OCI-LY3 (cell line): ENCODE measurements at regions not wholly inside any gene's neighbourhood (a gene's known extent, or its start where the extent isn't known, plus 50 kb on each side); places are given as distances from the start of the nearest gene placed in this dataset.

Experiments used
- H2AFZ ChIP-seq: fragments of 200-600, 300-600 bp; shearing (Covaris generic); 2 replicates; pipeline ENCODE4 v1.6.0; 2014; ENCODE audit warnings: antibody characterized with exemption, low read depth, low read length
- H3K27ac ChIP-seq: fragments of 200-600, 300-600 bp; sonication (generic); 2 replicates; pipeline ENCODE4 v1.5.1; 2014; ENCODE audit warnings: mild to moderate bottlenecking, low read length, moderate library complexity, mixed read lengths
- H3K27me3 ChIP-seq: fragments of 200-600, 300-600 bp; sonication (generic); 2 replicates; pipeline ENCODE4 v1.6.1; 2014; ENCODE audit warnings: low read depth, low read length, mixed read lengths
- H3K36me3 ChIP-seq: fragments of 200-600, 300-600 bp; sonication (generic); replicated peaks from 2 replicates; pipeline ENCODE3; 2014; ENCODE audit warnings: low read depth, low read length, mixed read lengths
- H3K4me1 ChIP-seq: fragments of 300-600, 200-600 bp; sonication (generic); 2 replicates; pipeline ENCODE4 v1.6.1; 2014; ENCODE audit warnings: low read length, mixed read lengths
- H3K4me2 ChIP-seq: fragments of 200-600, 300-600 bp; sonication (generic); 2 replicates; pipeline ENCODE4 v1.6.1; 2014; ENCODE audit warnings: low read length, mixed read lengths
- H3K4me3 ChIP-seq: fragments of 300-600, 200-600 bp; sonication (generic); 2 replicates; pipeline ENCODE4 v1.5.1; 2014; ENCODE audit warnings: antibody characterized with exemption, mild to moderate bottlenecking, low read length, moderate library complexity
- H3K79me2 ChIP-seq: fragments of 300-600, 200-600 bp; shearing (Covaris generic); 2 replicates; pipeline ENCODE4 v1.6.1; 2014; ENCODE audit warnings: mild to moderate bottlenecking, low read length, mixed read lengths
- H3K9ac ChIP-seq: fragments of 300-600, 200-600 bp; shearing (Covaris generic); 2 replicates; pipeline ENCODE4 v1.6.0; 2014; ENCODE audit warnings: mild to moderate bottlenecking, low read length, moderate library complexity
- H3K9me3 ChIP-seq: fragments of 200-600, 300-600 bp; shearing (Covaris generic); 2 replicates; pipeline ENCODE4 v1.6.1; 2014; ENCODE audit warnings: low read length, mixed read lengths; ENCODE audit not compliant: insufficient read depth
- H4K20me1 ChIP-seq: fragments of 200-600, 300-600 bp; sonication (generic); 2 replicates; pipeline ENCODE4 v1.6.1; 2016; ENCODE audit warnings: low read length, mixed read lengths; ENCODE audit not compliant: insufficient read depth
- EZH2phosphoT487 ChIP-seq: fragments of 200-600 bp; shearing (Covaris generic); IDR thresholded peaks from 2 replicates; pipeline ENCODE4 v1.6.1; 2018; ENCODE audit warnings: antibody characterized with exemption, mixed run types, low read depth
- TF ChIP-seq, protein P1 (sequence below): fragments of 200-600, 300-600 bp; sonication (generic); IDR thresholded peaks from 2 replicates; pipeline ENCODE4 v1.5.1; 2014; ENCODE audit warnings: antibody characterized with exemption, low read length, low read depth

- Histone ChIP-seq H3K4me3 (peak overlapping the region; percentile 4; the same call in 1 of the 2 replicates), H3K4me2 (peak overlapping the region; percentile 56), H3K9ac (peak overlapping the region; percentile 5; the same call in 1 of the 2 replicates), H4K20me1 (no peaks in the 10 kb centered on the region), H3K27me3 (peaks cover 22% of the 10 kb centered on the region), H3K79me2 (no peaks in the 10 kb centered on the region), H3K36me3 (no peaks in the 10 kb centered on the region), H3K27ac (peak overlapping the region; percentile 76), H3K4me1 (peaks cover 39% of the 10 kb centered on the region), H3K9me3 (no peaks in the 10 kb centered on the region), H2AFZ (no peak overlapping the region)
- TF ChIP-seq EZH2phosphoT487: no peak
- TF ChIP-seq, protein P1, sequence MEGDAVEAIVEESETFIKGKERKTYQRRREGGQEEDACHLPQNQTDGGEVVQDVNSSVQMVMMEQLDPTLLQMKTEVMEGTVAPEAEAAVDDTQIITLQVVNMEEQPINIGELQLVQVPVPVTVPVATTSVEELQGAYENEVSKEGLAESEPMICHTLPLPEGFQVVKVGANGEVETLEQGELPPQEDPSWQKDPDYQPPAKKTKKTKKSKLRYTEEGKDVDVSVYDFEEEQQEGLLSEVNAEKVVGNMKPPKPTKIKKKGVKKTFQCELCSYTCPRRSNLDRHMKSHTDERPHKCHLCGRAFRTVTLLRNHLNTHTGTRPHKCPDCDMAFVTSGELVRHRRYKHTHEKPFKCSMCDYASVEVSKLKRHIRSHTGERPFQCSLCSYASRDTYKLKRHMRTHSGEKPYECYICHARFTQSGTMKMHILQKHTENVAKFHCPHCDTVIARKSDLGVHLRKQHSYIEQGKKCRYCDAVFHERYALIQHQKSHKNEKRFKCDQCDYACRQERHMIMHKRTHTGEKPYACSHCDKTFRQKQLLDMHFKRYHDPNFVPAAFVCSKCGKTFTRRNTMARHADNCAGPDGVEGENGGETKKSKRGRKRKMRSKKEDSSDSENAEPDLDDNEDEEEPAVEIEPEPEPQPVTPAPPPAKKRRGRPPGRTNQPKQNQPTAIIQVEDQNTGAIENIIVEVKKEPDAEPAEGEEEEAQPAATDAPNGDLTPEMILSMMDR: no peak
Observed at GRCh38 chr2:136254681-136255080, 136.7 kb upstream of the CXCR4 start.

GRCh38 chr2:136253288-136254004, 135.5 kb upstream of the CXCR4 start:
- Histone ChIP-seq H3K4me3 (no peak overlapping the region), H3K4me2 (peak overlapping the region; percentile 56), H2AFZ (peak overlapping the region; percentile 58; the same call in 1 of the 2 replicates), H3K79me2 (no peaks in the 10 kb centered on the region), H3K36me3 (no peaks in the 10 kb centered on the region), H4K20me1 (no peaks in the 10 kb centered on the region), H3K9ac (peak overlapping the region; percentile 9; the same call in 1 of the 2 replicates), H3K9me3 (no peaks in the 10 kb centered on the region), H3K4me1 (peaks cover 39% of the 10 kb centered on the region), H3K27ac (peak overlapping the region; percentile 17; the same call in 1 of the 2 replicates), H3K27me3 (peaks cover 20% of the 10 kb centered on the region)
- TF ChIP-seq, protein P1: peak; percentile 8; the same call in 1 of the 2 replicates
- TF ChIP-seq EZH2phosphoT487: no peak

DNA sequence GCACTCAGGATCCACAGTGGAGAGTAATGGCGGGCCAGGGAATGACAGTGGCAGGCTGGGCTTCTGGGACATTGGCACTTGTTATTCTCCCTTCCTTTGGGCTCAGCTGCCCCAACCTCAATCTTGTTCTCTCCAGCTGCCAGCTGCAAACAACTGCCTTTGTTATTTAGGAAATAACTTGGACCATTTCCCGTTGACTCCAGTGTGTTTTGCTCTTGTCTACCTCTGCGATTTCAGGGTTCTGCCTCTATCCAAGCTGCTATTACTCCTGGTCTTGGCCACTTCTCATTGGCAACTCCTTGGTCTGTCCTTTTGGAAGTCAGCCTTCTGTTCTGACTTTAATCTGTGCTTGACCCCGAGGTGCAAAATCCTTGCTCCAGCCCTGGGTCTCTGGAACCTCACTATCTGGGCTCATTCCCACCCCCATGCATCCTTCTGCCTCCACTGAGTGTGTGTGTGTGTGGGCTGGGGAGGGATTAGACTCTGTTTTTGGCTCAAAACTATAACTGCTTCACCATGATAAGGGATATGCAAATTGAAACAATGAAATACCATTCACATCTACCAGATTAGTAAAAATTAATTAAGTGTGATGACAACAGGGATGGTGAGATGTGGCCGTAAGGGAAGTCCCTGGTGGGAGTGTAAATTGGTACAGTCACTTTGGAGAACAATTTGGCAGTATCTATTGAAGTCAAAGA, 134.1 kb upstream of the CXCR4 start:
- Histone ChIP-seq H3K27ac (no peak overlapping the region), H4K20me1 (no peaks in the 10 kb centered on the region), H3K9me3 (no peaks in the 10 kb centered on the region), H2AFZ (no peak overlapping the region), H3K4me3 (no peak overlapping the region), H3K9ac (no peak overlapping the region), H3K36me3 (no peaks in the 10 kb centered on the region), H3K4me2 (no peak overlapping the region), H3K79me2 (no peaks in the 10 kb centered on the region), H3K27me3 (peaks cover 22% of the 10 kb centered on the region), H3K4me1 (peaks cover 42% of the 10 kb centered on the region)
- TF ChIP-seq EZH2phosphoT487: no peak
- TF ChIP-seq, protein P1: no peak

- Histone ChIP-seq H3K79me2 (no peaks in the 10 kb centered on the region), H3K9ac (no peak overlapping the region), H3K27me3 (peaks cover 17% of the 10 kb centered on the region), H4K20me1 (no peaks in the 10 kb centered on the region), H3K4me3 (no peak overlapping the region), H3K27ac (no peak overlapping the region), H2AFZ (no peak overlapping the region), H3K4me1 (peaks cover 41% of the 10 kb centered on the region), H3K4me2 (no peak overlapping the region), H3K36me3 (no peaks in the 10 kb centered on the region), H3K9me3 (no peaks in the 10 kb centered on the region)
- no peak for TF ChIP-seq EZH2phosphoT487
- TF ChIP-seq, protein P1: no peak
Observed at GRCh38 chr2:136251197-136251884, 133.4 kb upstream of the CXCR4 start.
